Upper lobe of left lung (tissue), 4 donors: ENCODE measurements at regions not wholly inside any gene's neighbourhood (a gene's known extent, or its start where the extent isn't known, plus 50 kb on each side); places are given as distances from the start of the nearest gene placed in this dataset.

ENCODE experiments used
- EP300 ChIP-seq, 4 donors: sonication (generic); formaldehyde crosslinking; IDR thresholded peaks; one replicate each; pipeline ENCODE4 v1.5.1; 2017; ENCODE audit warnings: antibody characterized with exemption in 4 of 4, control low read depth in 2 of 4
- POLR2AphosphoS5 ChIP-seq, 2 donors: sonication (generic); formaldehyde crosslinking; IDR thresholded peaks; one replicate each; pipeline ENCODE4 v1.5.1; 2017; ENCODE audit warnings: antibody characterized with exemption in 2 of 2
- TF ChIP-seq, protein P1 (sequence below), 6 experiments: fragments of 450-650 bp in 4 of 6; fragments of 200-600 bp in 2 of 6; sonication (generic) in 2 of 6; IDR thresholded peaks; one replicate each; pipeline ENCODE4 v1.5.1; 2016 to 2019; ENCODE audit warnings: antibody characterized with exemption in 6 of 6

- TF ChIP-seq, protein P1, sequence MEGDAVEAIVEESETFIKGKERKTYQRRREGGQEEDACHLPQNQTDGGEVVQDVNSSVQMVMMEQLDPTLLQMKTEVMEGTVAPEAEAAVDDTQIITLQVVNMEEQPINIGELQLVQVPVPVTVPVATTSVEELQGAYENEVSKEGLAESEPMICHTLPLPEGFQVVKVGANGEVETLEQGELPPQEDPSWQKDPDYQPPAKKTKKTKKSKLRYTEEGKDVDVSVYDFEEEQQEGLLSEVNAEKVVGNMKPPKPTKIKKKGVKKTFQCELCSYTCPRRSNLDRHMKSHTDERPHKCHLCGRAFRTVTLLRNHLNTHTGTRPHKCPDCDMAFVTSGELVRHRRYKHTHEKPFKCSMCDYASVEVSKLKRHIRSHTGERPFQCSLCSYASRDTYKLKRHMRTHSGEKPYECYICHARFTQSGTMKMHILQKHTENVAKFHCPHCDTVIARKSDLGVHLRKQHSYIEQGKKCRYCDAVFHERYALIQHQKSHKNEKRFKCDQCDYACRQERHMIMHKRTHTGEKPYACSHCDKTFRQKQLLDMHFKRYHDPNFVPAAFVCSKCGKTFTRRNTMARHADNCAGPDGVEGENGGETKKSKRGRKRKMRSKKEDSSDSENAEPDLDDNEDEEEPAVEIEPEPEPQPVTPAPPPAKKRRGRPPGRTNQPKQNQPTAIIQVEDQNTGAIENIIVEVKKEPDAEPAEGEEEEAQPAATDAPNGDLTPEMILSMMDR (IDR thresholded peaks at IDR 0.05), result no peak
- no peak for TF ChIP-seq EP300 (IDR thresholded peaks at IDR 0.05)
- TF ChIP-seq POLR2AphosphoS5 (IDR thresholded peaks at IDR 0.05), result no peak
These were observed 199.4 kb downstream of the TFAP2A start for GRCh38 chr6:10215326-10216110.
